OCI-LY1 (cell line): ENCODE measurements at regions not wholly inside any gene's neighbourhood (a gene's known extent, or its start where the extent isn't known, plus 50 kb on each side); places are given as distances from the start of the nearest gene placed in this dataset.

Experiments
- CTCF ChIP-seq: fragments of 200-600 bp; sonication (generic), shearing (Covaris generic); IDR thresholded peaks from 2 replicates; pipeline ENCODE4 v1.5.1; 2017; ENCODE audit warnings: mild to moderate bottlenecking, antibody characterized with exemption, low read length, moderate library complexity, mixed read lengths
- EZH2 ChIP-seq: fragments of 200-600 bp; sonication (generic), shearing (Covaris generic); IDR thresholded peaks from 2 replicates; pipeline ENCODE4 v1.8.0; 2017; ENCODE audit warnings: borderline replicate concordance, mixed run types, mild to moderate bottlenecking, antibody characterized with exemption, low read length, moderate library complexity, mixed read lengths

GRCh38 chr16:66026787-66027330, 339.6 kb upstream of the CDH5 start:
- TF ChIP-seq CTCF (no peak), EZH2 (no peak)
